H9 (cell line): ENCODE measurements at regions not wholly inside any gene's neighbourhood (a gene's known extent, or its start where the extent isn't known, plus 50 kb on each side); places are given as distances from the start of the nearest gene placed in this dataset.

ENCODE experiments used
- DNase-seq: peaks from one replicate; pipeline ENCODE4 v3.0.0-alpha.2; 2017
- H2AFZ ChIP-seq: one replicate; pipeline ENCODE4 v1.6.1; 2013; ENCODE audit warnings: mild to moderate bottlenecking, low read length, control low read depth, moderate library complexity
- H2AK5ac ChIP-seq: 2 replicates; pipeline ENCODE4 v1.6.1; 2013; ENCODE audit warnings: low read length, control low read depth, mixed read lengths; ENCODE audit not compliant: insufficient read length
- H2BK120ac ChIP-seq: one replicate; pipeline ENCODE4 v1.6.1; 2013; ENCODE audit warnings: low read depth, mild to moderate bottlenecking, low read length, control low read depth, inconsistent platforms; ENCODE audit not compliant: poor library complexity, severe bottlenecking
- H2BK12ac ChIP-seq: 2 replicates; pipeline ENCODE4 v1.6.1; 2013; ENCODE audit warnings: low read length, control low read depth, mixed read lengths, low read depth; ENCODE audit not compliant: insufficient read length
- H2BK15ac ChIP-seq: 2 replicates; pipeline ENCODE4 v1.6.1; 2013; ENCODE audit warnings: low read depth, low read length, control low read depth
- H2BK20ac ChIP-seq: one replicate; pipeline ENCODE4 v1.6.1; 2013; ENCODE audit warnings: low read depth, mild to moderate bottlenecking, low read length, control low read depth, inconsistent platforms; ENCODE audit not compliant: poor library complexity, severe bottlenecking
- H2BK5ac ChIP-seq: 2 replicates; pipeline ENCODE4 v1.6.1; 2013; ENCODE audit warnings: low read length, control low read depth, mixed read lengths; ENCODE audit not compliant: insufficient read length
- H3K14ac ChIP-seq: 2 replicates; pipeline ENCODE4 v1.6.1; 2013; ENCODE audit warnings: low read length, control low read depth; ENCODE audit not compliant: insufficient read depth
- H3K18ac ChIP-seq: 2 replicates; pipeline ENCODE4 v1.6.1; 2013; ENCODE audit warnings: low read depth, mild to moderate bottlenecking, mixed read lengths, low read length, control low read depth; ENCODE audit not compliant: insufficient read length
- H3K23ac ChIP-seq: 2 replicates; pipeline ENCODE4 v1.6.1; 2013; ENCODE audit warnings: low read length, control low read depth, mixed read lengths, low read depth; ENCODE audit not compliant: insufficient read length
- H3K23me2 ChIP-seq: 2 replicates; pipeline ENCODE4 v1.6.1; 2013; ENCODE audit warnings: low read depth, mild to moderate bottlenecking, mixed read lengths, low read length, control low read depth; ENCODE audit not compliant: insufficient read length, poor library complexity, severe bottlenecking
- H3K27ac ChIP-seq: 2 replicates; pipeline ENCODE4 v1.5.1; 2013; ENCODE audit warnings: low read length, control low read depth, mixed read lengths, low read depth; ENCODE audit not compliant: insufficient read length
- H3K27me3 ChIP-seq: 2 replicates; pipeline ENCODE4 v1.6.1; 2013; ENCODE audit warnings: low read length, control low read depth, inconsistent platforms; ENCODE audit not compliant: insufficient read depth
- H3K4ac ChIP-seq: 2 replicates; pipeline ENCODE4 v1.6.1; 2013; ENCODE audit warnings: low read depth, mild to moderate bottlenecking, control low read depth, inconsistent platforms, low read length, moderate library complexity
- H3K4me1 ChIP-seq: 2 replicates; pipeline ENCODE4 v1.6.1; 2013; ENCODE audit warnings: low read length, control low read depth, inconsistent platforms; ENCODE audit not compliant: insufficient read depth
- H3K4me2 ChIP-seq: 2 replicates; pipeline ENCODE4 v1.6.1; 2013; ENCODE audit warnings: low read length, control low read depth, mixed read lengths; ENCODE audit not compliant: insufficient read length, insufficient read depth
- H3K56ac ChIP-seq: 2 replicates; pipeline ENCODE4 v1.6.1; 2013; ENCODE audit warnings: low read depth, mild to moderate bottlenecking, mixed read lengths, low read length, control low read depth; ENCODE audit not compliant: insufficient read length
- H3K79me1 ChIP-seq: 2 replicates; pipeline ENCODE4 v1.6.1; 2013; ENCODE audit warnings: low read depth, mild to moderate bottlenecking, moderate library complexity, low read length, control low read depth, inconsistent platforms; ENCODE audit not compliant: insufficient read depth, poor library complexity, severe bottlenecking
- H3K79me2 ChIP-seq: 2 replicates; pipeline ENCODE4 v1.6.1; 2013; ENCODE audit warnings: low read length, control low read depth, inconsistent platforms; ENCODE audit not compliant: insufficient read depth
- H3K9ac ChIP-seq: 2 replicates; pipeline ENCODE4 v1.6.1; 2013; ENCODE audit warnings: low read length, control low read depth, mixed read lengths; ENCODE audit not compliant: insufficient read length; ENCODE audit errors: extremely low read depth
- H3K9me3 ChIP-seq: one replicate; pipeline ENCODE4 v1.6.1; 2013; ENCODE audit warnings: low read depth, low read length, inconsistent platforms; ENCODE audit not compliant: control insufficient read depth
- H3T11ph ChIP-seq: one replicate; pipeline ENCODE4 v1.6.1; 2013; ENCODE audit warnings: mild to moderate bottlenecking, low read length, control low read depth, inconsistent platforms
- H4K20me1 ChIP-seq: one replicate; pipeline ENCODE4 v1.6.1; 2013; ENCODE audit not compliant: control insufficient read depth, insufficient read length, insufficient read depth
- H4K5ac ChIP-seq: 2 replicates; pipeline ENCODE4 v1.6.1; 2013; ENCODE audit warnings: low read depth, mild to moderate bottlenecking, mixed read lengths, low read length, control low read depth; ENCODE audit not compliant: insufficient read length
- H4K8ac ChIP-seq: replicated peaks from 2 replicates; pipeline ENCODE4 v1.6.1; 2013; ENCODE audit warnings: low read length, control low read depth, mixed read lengths, low read depth; ENCODE audit not compliant: insufficient read length
- H4K91ac ChIP-seq: 2 replicates; pipeline ENCODE4 v1.6.1; 2013; ENCODE audit warnings: low read depth, mild to moderate bottlenecking, moderate library complexity, mixed read lengths, low read length, control low read depth; ENCODE audit not compliant: insufficient read length
- H3K27ac Mint-ChIP-seq, 3 experiments: 2 replicates in 2 of 3; 3 replicates in 1 of 3; pipeline ENCODE4 v1.8.0; 2020 to 2021; ENCODE audit warnings: mixed read lengths in 3 of 3, mild to moderate bottlenecking in 1 of 3, moderate library complexity in 1 of 3
- H3K27me3 Mint-ChIP-seq: 2 replicates; pipeline ENCODE4 v1.8.0; 2021; ENCODE audit warnings: low read depth, mild to moderate bottlenecking, moderate library complexity, mixed read lengths
- H3K36me3 Mint-ChIP-seq, 3 experiments: 2 replicates in 2 of 3; 3 replicates in 1 of 3; pipeline ENCODE4 v1.8.0; 2020 to 2021; ENCODE audit warnings: low read depth in 3 of 3, mixed read lengths in 3 of 3; ENCODE audit not compliant: insufficient read depth in 1 of 3
- H3K4me1 Mint-ChIP-seq, 2 experiments: 2 replicates each; pipeline ENCODE4 v1.8.0; 2020; ENCODE audit warnings: mixed read lengths in 2 of 2
- H3K4me3 Mint-ChIP-seq, 2 experiments: 2 replicates in 1 of 2; 3 replicates in 1 of 2; pipeline ENCODE4 v1.8.0; 2020 to 2021; ENCODE audit warnings: mild to moderate bottlenecking in 2 of 2, mixed read lengths in 2 of 2, moderate library complexity in 1 of 2
- H3K9me3 Mint-ChIP-seq, 2 experiments: 2 replicates in 1 of 2; 3 replicates in 1 of 2; pipeline ENCODE4 v1.8.0; 2020; ENCODE audit warnings: mild to moderate bottlenecking in 2 of 2, mixed read lengths in 2 of 2, moderate library complexity in 1 of 2
- CTCF ChIP-seq: fragments of 200-600 bp; sonication (generic); conservative IDR thresholded peaks from 3 replicates; pipeline ENCODE4 v1.8.0; 2021; ENCODE audit warnings: antibody characterized with exemption, mild to moderate bottlenecking
- WGBS: extraction: QIAGEN DNeasy Blood & Tissue Kit; methylation state at CpG from one replicate; pipeline ENCODE4 v1.1.7; 2013; ENCODE audit warnings: missing lambda C conversion rate, low lambda C conversion rate, mixed read lengths; ENCODE audit not compliant: insufficient read length; ENCODE audit errors: extremely low coverage; 5-methylcytosine and 5-hydroxymethylcytosine counted together

- H4K91ac ChIP-seq, result no peak overlapping the region
- no peaks in the 10 kb centered on the region; the same call in 1 of the 2 replicates for H3K4me1 ChIP-seq
- H3K9ac ChIP-seq, result no peak overlapping the region
- H3K14ac ChIP-seq, result no peak overlapping the region; the same call in 1 of the 2 replicates
- H3K36me3 Mint-ChIP-seq, result peaks cover 3 to 6% (median 5%) of the 10 kb centered on the region in 3 experiments; a peak in 6 of 7 replicates
- no peak overlapping the region for H2BK120ac ChIP-seq
- H2BK5ac ChIP-seq, result no peak overlapping the region
- H2BK20ac ChIP-seq, result no peak overlapping the region
- WGBS, result no CpG with 5 or more reads among the region's 6 CpGs
- H3T11ph ChIP-seq, result no peak overlapping the region
- no peak overlapping the region for H3K23ac ChIP-seq
- H3K4me3 Mint-ChIP-seq, result no peak overlapping the region
- no peaks in the 10 kb centered on the region for H3K23me2 ChIP-seq
- no peaks in the 10 kb centered on the region for H4K20me1 ChIP-seq
- no peak overlapping the region for H2AFZ ChIP-seq
- no peak overlapping the region for H2BK15ac ChIP-seq
- H3K27me3 Mint-ChIP-seq, result peaks cover 12% of the 10 kb centered on the region
- H3K27me3 ChIP-seq, result no peaks in the 10 kb centered on the region
- no peak overlapping the region for H3K4me2 ChIP-seq
- no peak for DNase-seq
- H4K5ac ChIP-seq, result no peak overlapping the region
- no peak overlapping the region for H3K56ac ChIP-seq
- no peak for TF ChIP-seq CTCF
- no peak overlapping the region for H3K4ac ChIP-seq
- H3K9me3 ChIP-seq, result no peaks in the 10 kb centered on the region
- H3K79me2 ChIP-seq, result no peaks in the 10 kb centered on the region
- no peak overlapping the region for H3K27ac ChIP-seq
- H2AK5ac ChIP-seq, result no peak overlapping the region
- H2BK12ac ChIP-seq, result no peak overlapping the region
- no peak overlapping the region; a peak in 1 of 7 replicates for H3K27ac Mint-ChIP-seq
- H3K79me1 ChIP-seq, result no peaks in the 10 kb centered on the region
- H3K9me3 Mint-ChIP-seq, result peaks cover 6 to 8% of the 10 kb centered on the region in 2 experiments
- H4K8ac ChIP-seq, result no peak overlapping the region
- no peak overlapping the region for H3K18ac ChIP-seq
- H3K4me1 Mint-ChIP-seq, result peaks cover 24 to 33% of the 10 kb centered on the region in 2 experiments
Measured at GRCh38 chr22:45083659-45084305, 74.0 kb upstream of the PHF21B start.
